D721Med (cell line): ENCODE measurements at regions not wholly inside any gene's neighbourhood (a gene's known extent, or its start where the extent isn't known, plus 50 kb on each side); places are given as distances from the start of the nearest gene placed in this dataset.
"Not testable (repeated sequence)": the region's sequence is repeated elsewhere in the genome, so short reads cannot be mapped to it uniquely, and the experiment has no call there.

ENCODE experiments used
- DNase-seq: peaks from one replicate; pipeline ENCODE4 v3.0.0; 2011; ENCODE audit warnings: low spot score; ENCODE audit not compliant: insufficient read length
- FAIRE-seq: peaks from 2 replicates; lab custom pipeline; 2011; peaks lifted over from hg19 to GRCh38; lab: Jason Lieb, UNC
- TF ChIP-seq, protein P1 (sequence below): IDR thresholded peaks from 2 replicates; pipeline ENCODE4 v1.5.1; 2012; ENCODE audit warnings: mild to moderate bottlenecking, control low read depth; ENCODE audit not compliant: insufficient read depth; ENCODE audit errors: missing control alignments

DNA sequence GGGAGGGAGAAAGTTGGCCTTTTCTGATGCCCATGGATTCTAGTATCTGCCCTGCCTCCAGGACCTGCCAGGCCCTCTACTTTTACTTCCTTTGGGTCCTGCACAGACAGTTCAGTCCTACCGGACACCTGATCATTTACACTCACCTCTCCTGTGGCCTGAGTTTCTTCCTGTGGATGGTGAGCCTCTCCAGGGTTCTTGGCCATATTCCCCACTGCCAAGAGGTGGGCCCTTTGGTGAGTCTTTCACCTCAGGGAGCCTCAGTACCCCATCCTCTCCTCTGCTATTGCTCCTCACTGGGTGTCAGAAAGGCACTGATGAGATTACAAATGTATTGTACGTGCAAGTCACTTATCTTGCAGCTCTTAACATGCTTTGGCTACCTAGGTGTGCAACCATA, 81.4 kb upstream of the ETV3 start:
- TF ChIP-seq, protein P1, sequence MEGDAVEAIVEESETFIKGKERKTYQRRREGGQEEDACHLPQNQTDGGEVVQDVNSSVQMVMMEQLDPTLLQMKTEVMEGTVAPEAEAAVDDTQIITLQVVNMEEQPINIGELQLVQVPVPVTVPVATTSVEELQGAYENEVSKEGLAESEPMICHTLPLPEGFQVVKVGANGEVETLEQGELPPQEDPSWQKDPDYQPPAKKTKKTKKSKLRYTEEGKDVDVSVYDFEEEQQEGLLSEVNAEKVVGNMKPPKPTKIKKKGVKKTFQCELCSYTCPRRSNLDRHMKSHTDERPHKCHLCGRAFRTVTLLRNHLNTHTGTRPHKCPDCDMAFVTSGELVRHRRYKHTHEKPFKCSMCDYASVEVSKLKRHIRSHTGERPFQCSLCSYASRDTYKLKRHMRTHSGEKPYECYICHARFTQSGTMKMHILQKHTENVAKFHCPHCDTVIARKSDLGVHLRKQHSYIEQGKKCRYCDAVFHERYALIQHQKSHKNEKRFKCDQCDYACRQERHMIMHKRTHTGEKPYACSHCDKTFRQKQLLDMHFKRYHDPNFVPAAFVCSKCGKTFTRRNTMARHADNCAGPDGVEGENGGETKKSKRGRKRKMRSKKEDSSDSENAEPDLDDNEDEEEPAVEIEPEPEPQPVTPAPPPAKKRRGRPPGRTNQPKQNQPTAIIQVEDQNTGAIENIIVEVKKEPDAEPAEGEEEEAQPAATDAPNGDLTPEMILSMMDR, result no peak
- no peak for FAIRE-seq
- no peak for DNase-seq

GRCh38 chr1:157219182-157219581, 81.0 kb upstream of the ETV3 start:
- DNase-seq (no peak), FAIRE-seq (no peak)
- TF ChIP-seq, protein P1, result no peak

DNA sequence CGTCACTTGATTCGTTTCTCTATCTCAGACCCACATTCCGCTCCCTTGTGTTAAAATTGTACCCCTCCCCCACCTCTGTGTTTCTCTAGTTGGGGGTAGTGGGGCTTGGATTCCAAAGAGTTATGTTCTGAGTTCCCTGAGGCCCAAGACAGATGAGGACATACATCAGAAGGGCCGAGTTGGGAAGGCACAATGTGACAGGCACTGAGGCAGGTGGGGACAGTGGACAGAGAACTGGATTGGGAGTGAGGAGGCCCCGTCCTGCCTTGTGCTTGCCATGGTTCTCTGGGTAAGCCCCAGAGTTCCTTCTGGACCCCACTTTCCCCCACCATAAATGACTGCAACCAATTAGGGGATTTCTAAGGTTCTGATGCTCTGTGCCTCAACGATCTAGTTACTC, 80.5 kb upstream of the ETV3 start:
- FAIRE-seq (no peak), DNase-seq (no peak)
- TF ChIP-seq, protein P1, result no peak

- FAIRE-seq, result no peak
- DNase-seq, result no peak
- TF ChIP-seq, protein P1, result no peak
These were observed 79.3 kb upstream of the ETV3 start for GRCh38 chr1:157217486-157217885.

GRCh38 chr1:157213836-157214235, 75.6 kb upstream of the ETV3 start:
- FAIRE-seq (no peak), DNase-seq (no peak)
- TF ChIP-seq, protein P1, result no peak

DNA sequence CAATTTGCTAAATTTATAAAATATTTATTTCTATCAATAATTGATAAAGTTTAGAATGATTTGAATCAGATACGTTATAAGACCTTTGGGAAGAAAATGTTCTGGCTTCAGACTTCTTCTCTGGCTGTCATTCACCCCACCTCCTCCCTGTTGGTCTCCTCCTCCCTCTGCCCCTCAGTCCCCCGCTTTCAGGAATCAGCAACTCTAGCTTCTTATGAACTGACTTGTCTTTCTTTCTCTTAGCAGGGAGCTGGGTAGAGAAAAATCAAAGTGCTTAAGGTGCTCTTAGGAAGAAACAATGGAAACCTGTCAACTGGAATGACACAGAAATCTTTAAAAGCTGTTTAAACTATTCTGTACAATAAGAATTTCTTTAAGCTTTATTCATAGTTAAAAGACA, 71.3 kb upstream of the ETV3 start:
- FAIRE-seq (no peak), DNase-seq (no peak)
- TF ChIP-seq, protein P1, result no peak

- DNase-seq, FAIRE-seq: not testable (repeated sequence)
These were observed 67.8 kb upstream of the ETV3 start for GRCh38 chr1:157205982-157206381.

GRCh38 chr1:157203166-157203565, 65.0 kb upstream of the ETV3 start:
- DNase-seq, result no peak
- no peak for FAIRE-seq
- TF ChIP-seq, protein P1, result no peak
